ENCODE measurements at regions not wholly inside any gene's neighbourhood (a gene's known extent, or its start where the extent isn't known, plus 50 kb on each side); places are given as distances from the start of the nearest gene placed in this dataset.

- 66 to 81% methylated on average over 13 of the region's 13 CpGs for WGBS, 2 donors
- Histone ChIP-seq H3K4me1 (ENCODE audit: control insufficient read depth in 5 of 5, insufficient read depth in 5 of 5, low read length in 5 of 5) (peaks cover 0 to 24% (median 15%) of the 10 kb centered on the region in 5 donors), H3K36me3 (ENCODE audit: control insufficient read depth in 4 of 4, insufficient read depth in 4 of 4, low read length in 4 of 4) (no peaks in the 10 kb centered on the region), H3K27me3 (ENCODE audit: control insufficient read depth in 3 of 3, insufficient read depth in 3 of 3, low read length in 2 of 3) (no peaks in the 10 kb centered on the region), H3K27ac (ENCODE audit: low read depth in 1 of 2, low read length in 1 of 2) (peak overlapping the region; percentile 80 to 84), H3K9ac (ENCODE audit: insufficient read depth in 1 of 2, low read length in 2 of 2) (peak overlapping the region; percentile 46 to 66), H3K9me3 (ENCODE audit: control insufficient read depth in 4 of 4, insufficient read depth in 3 of 4, low read length in 3 of 4) (no peaks in the 10 kb centered on the region), H3K4me3 (no peak overlapping the region)
- DNase-seq (no peak), ATAC-seq (ENCODE audit: insufficient read depth, low FRiP score) (no peak)
- TF ChIP-seq CTCF (IDR thresholded peaks at IDR 0.05; ENCODE audit: control extremely low read depth, extremely low read depth), result no peak
Measured at GRCh38 chr6:156719395-156719719, 57.8 kb upstream of the ARID1B start.

GRCh38 chr6:156718647-156719394 is 58.4 kb upstream of the ARID1B start:
- no peak overlapping the region for H3K4me3 ChIP-seq
- WGBS, 2 donors, result 92% methylated on average over 18 of the region's 18 CpGs
- H3K36me3 ChIP-seq (ENCODE audit: control insufficient read depth in 4 of 4, insufficient read depth in 4 of 4, low read length in 4 of 4), result no peaks in the 10 kb centered on the region
- H3K9ac ChIP-seq (ENCODE audit: insufficient read depth in 1 of 2, low read length in 2 of 2), result no peak overlapping the region
- H3K4me1 ChIP-seq (ENCODE audit: control insufficient read depth in 5 of 5, insufficient read depth in 5 of 5, low read length in 5 of 5), result peaks cover 0 to 24% (median 15%) of the 10 kb centered on the region in 5 donors
- H3K9me3 ChIP-seq (ENCODE audit: control insufficient read depth in 4 of 4, insufficient read depth in 3 of 4, low read length in 3 of 4), result no peaks in the 10 kb centered on the region
- DNase-seq (peak in 1 of 3 donors; percentile 26), ATAC-seq (ENCODE audit: insufficient read depth, low FRiP score) (no peak)
- H3K27me3 ChIP-seq (ENCODE audit: control insufficient read depth in 3 of 3, insufficient read depth in 3 of 3, low read length in 2 of 3), result no peaks in the 10 kb centered on the region
- TF ChIP-seq CTCF (IDR thresholded peaks at IDR 0.05; ENCODE audit: control extremely low read depth, extremely low read depth), result no peak
- peak overlapping the region in 1 of 2 donors; percentile 26 for H3K27ac ChIP-seq (ENCODE audit: low read depth in 1 of 2, low read length in 1 of 2)

GRCh38 chr6:156717542-156717941 is 59.6 kb upstream of the ARID1B start:
- H3K4me3 ChIP-seq, result no peak overlapping the region
- H3K36me3 ChIP-seq (ENCODE audit: control insufficient read depth in 4 of 4, insufficient read depth in 4 of 4, low read length in 4 of 4), result no peaks in the 10 kb centered on the region
- no peaks in the 10 kb centered on the region for H3K9me3 ChIP-seq (ENCODE audit: control insufficient read depth in 4 of 4, insufficient read depth in 3 of 4, low read length in 3 of 4)
- TF ChIP-seq CTCF (IDR thresholded peaks at IDR 0.05; ENCODE audit: control extremely low read depth, extremely low read depth), result no peak
- no peak for ATAC-seq (ENCODE audit: insufficient read depth, low FRiP score)
- H3K27me3 ChIP-seq (ENCODE audit: control insufficient read depth in 3 of 3, insufficient read depth in 3 of 3, low read length in 2 of 3), result no peaks in the 10 kb centered on the region
- no peak overlapping the region for H3K9ac ChIP-seq (ENCODE audit: insufficient read depth in 1 of 2, low read length in 2 of 2)
- no peak overlapping the region for H3K27ac ChIP-seq (ENCODE audit: low read depth in 1 of 2, low read length in 1 of 2)
- peaks cover 0 to 24% (median 15%) of the 10 kb centered on the region in 5 donors for H3K4me1 ChIP-seq (ENCODE audit: control insufficient read depth in 5 of 5, insufficient read depth in 5 of 5, low read length in 5 of 5)
- DNase-seq, result no peak
- 92 to 94% methylated on average over 5 of the region's 5 CpGs for WGBS, 2 donors

- ATAC-seq (ENCODE audit: insufficient read depth, low FRiP score) (no peak), DNase-seq (no peak)
- Histone ChIP-seq H3K4me3 (no peak overlapping the region), H3K4me1 (ENCODE audit: control insufficient read depth in 5 of 5, insufficient read depth in 5 of 5, low read length in 5 of 5) (peaks cover 0 to 16% (median 9%) of the 10 kb centered on the region in 5 donors), H3K27me3 (ENCODE audit: control insufficient read depth in 3 of 3, insufficient read depth in 3 of 3, low read length in 2 of 3) (no peaks in the 10 kb centered on the region), H3K27ac (ENCODE audit: low read depth in 1 of 2, low read length in 1 of 2) (no peak overlapping the region), H3K9me3 (ENCODE audit: control insufficient read depth in 4 of 4, insufficient read depth in 3 of 4, low read length in 3 of 4) (no peaks in the 10 kb centered on the region), H3K9ac (ENCODE audit: insufficient read depth in 1 of 2, low read length in 2 of 2) (no peak overlapping the region), H3K36me3 (ENCODE audit: control insufficient read depth in 4 of 4, insufficient read depth in 4 of 4, low read length in 4 of 4) (no peaks in the 10 kb centered on the region)
- TF ChIP-seq CTCF (IDR thresholded peaks at IDR 0.05; ENCODE audit: control extremely low read depth, extremely low read depth), result no peak
- 85 to 92% methylated on average over 5 of the region's 5 CpGs for WGBS, 2 donors
Measured at GRCh38 chr6:156715839-156716238, 61.3 kb upstream of the ARID1B start.
